ENCODE measurements at regions not wholly inside any gene's neighbourhood (a gene's known extent, or its start where the extent isn't known, plus 50 kb on each side); places are given as distances from the start of the nearest gene placed in this dataset.

DNA sequence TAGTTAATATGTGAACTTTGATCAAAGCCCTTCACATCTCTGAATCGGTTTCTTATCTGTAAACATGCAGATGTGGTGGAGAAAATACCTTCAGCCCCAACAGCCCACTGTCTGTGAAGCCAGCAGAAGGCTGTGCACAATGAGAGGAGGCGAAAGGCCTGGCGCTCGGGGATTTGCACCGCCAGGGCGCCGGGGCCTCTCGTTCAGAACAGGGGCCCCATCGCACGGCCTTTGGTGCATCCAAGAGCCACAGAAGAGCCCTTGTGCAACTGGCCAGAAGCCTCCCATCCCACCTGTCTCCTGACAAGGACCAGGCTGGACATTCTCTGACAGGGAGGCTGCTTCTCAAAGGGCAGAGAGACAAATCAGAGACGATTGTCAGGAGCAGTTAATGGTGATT, 407.2 kb upstream of the MYT1L start:
- H3K27me3 ChIP-seq, result no peaks in the 10 kb centered on the region
- TF ChIP-seq CTCF (IDR thresholded peaks at IDR 0.05), result no peak
- no peak for TF ChIP-seq EP300 (IDR thresholded peaks at IDR 0.05)
- no peak for TF ChIP-seq POLR2AphosphoS5 (IDR thresholded peaks at IDR 0.05)
- no peak for TF ChIP-seq POLR2A (IDR thresholded peaks at IDR 0.05)
- no peak overlapping the region for H3K4me3 ChIP-seq
- intact Hi-C loops (cut with DNase I), result no loop called here
- WGBS, 2 donors, result 80 to 87% methylated on average over 11 of the region's 11 CpGs
- H3K36me3 ChIP-seq, result no peaks in the 10 kb centered on the region
- H3K27ac ChIP-seq, result no peak overlapping the region
- H3K4me1 ChIP-seq, result peaks cover 0 to 8% (median 3%) of the 10 kb centered on the region in 4 donors
- no peak for DNase-seq
- no peaks in the 10 kb centered on the region for H3K9me3 ChIP-seq

DNA sequence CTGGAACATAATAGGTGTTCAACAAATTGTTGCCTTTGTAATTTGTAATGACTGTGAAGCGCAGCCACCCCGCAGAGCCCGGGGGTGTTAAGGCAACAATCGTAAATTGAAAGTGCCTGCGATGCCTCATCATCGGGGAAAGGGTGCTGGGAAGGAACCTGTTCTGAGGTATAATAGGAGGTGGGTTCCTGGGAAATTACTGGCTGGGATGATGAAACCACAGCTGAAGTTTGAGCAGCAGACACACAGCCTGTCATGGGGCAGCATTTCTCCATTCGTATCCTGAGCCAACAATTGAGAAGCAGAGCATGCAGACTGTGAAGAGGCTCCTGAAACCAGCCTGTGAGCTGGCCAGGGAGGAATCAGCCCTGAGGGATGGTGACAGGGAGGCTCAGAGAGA, 404.0 kb upstream of the MYT1L start:
- Histone ChIP-seq H3K27ac (no peak overlapping the region), H3K27me3 (no peaks in the 10 kb centered on the region), H3K36me3 (no peaks in the 10 kb centered on the region), H3K9me3 (no peaks in the 10 kb centered on the region), H3K4me1 (no peaks in the 10 kb centered on the region), H3K4me3 (no peak overlapping the region)
- DNase-seq, result no peak
- 66 to 68% methylated on average over 7 of the region's 7 CpGs for whole genome bisulfite sequencing, 2 donors
- intact Hi-C loops (cut with DNase I), result no loop called here
- TF ChIP-seq CTCF (IDR thresholded peaks at IDR 0.05) (no peak), POLR2A (IDR thresholded peaks at IDR 0.05) (no peak), POLR2AphosphoS5 (IDR thresholded peaks at IDR 0.05) (no peak), EP300 (IDR thresholded peaks at IDR 0.05) (no peak)

DNA sequence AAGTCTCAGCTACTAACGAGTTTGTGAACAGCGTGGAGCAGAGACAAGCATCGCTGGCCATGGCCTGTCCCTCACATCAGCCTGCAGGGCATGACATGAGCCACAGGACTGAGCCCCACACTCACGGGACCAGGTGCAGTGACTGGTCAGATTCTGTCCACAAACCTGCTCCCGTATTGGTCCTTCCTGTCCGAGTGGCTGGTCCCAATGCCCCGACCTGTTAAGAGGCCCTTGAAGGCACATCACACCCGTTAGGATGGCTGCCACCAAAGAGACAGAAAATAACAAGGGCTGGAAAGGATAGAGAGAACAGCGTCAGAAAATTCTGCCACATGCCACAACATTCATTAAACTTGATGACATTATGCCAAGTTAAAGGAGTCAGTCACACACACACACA, 403.2 kb upstream of the MYT1L start:
- 70 to 80% methylated on average over 9 of the region's 9 CpGs for WGBS, 2 donors
- no peaks in the 10 kb centered on the region for H3K9me3 ChIP-seq
- no peaks in the 10 kb centered on the region for H3K4me1 ChIP-seq
- no peak overlapping the region for H3K27ac ChIP-seq
- intact Hi-C loops (cut with DNase I), result no loop called here
- no peaks in the 10 kb centered on the region for H3K36me3 ChIP-seq
- no peak for TF ChIP-seq POLR2AphosphoS5 (IDR thresholded peaks at IDR 0.05)
- no peak for TF ChIP-seq EP300 (IDR thresholded peaks at IDR 0.05)
- TF ChIP-seq POLR2A (IDR thresholded peaks at IDR 0.05), result no peak
- no peak for TF ChIP-seq CTCF (IDR thresholded peaks at IDR 0.05)
- H3K27me3 ChIP-seq, result no peaks in the 10 kb centered on the region
- no peak overlapping the region for H3K4me3 ChIP-seq
- no peak for DNase-seq

DNA sequence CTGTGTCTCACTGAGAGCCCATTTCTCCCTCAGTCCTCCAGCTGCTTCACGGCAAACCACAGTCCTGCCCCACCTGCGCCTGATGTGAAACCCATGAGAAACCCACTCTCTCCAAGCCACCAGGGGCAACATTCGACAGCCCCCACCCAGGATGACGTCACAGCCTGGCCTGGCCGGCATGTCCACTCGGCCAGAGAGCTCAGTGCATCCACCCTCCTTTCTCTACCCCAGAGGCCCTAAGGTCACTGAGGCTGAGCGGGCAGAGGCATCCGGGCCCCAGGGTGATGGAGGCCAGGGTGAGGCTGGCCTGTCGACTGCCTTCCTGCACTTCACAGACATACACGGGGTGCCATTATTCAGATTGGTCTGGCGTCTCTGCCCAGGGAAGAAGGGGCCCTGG, 402.7 kb upstream of the MYT1L start:
- Histone ChIP-seq H3K4me1 (no peaks in the 10 kb centered on the region), H3K36me3 (no peaks in the 10 kb centered on the region), H3K9me3 (no peaks in the 10 kb centered on the region), H3K27me3 (no peaks in the 10 kb centered on the region), H3K27ac (no peak overlapping the region), H3K4me3 (no peak overlapping the region)
- 87 to 88% methylated on average over 11 of the region's 11 CpGs for WGBS, 2 donors
- no peak for DNase-seq
- intact Hi-C loops (cut with DNase I), result no loop called here
- TF ChIP-seq POLR2AphosphoS5 (IDR thresholded peaks at IDR 0.05) (no peak), CTCF (IDR thresholded peaks at IDR 0.05) (no peak), EP300 (IDR thresholded peaks at IDR 0.05) (no peak), POLR2A (IDR thresholded peaks at IDR 0.05) (no peak)

GRCh38 chr2:2732331-2733119, 401.4 kb upstream of the MYT1L start:
- WGBS, 2 donors, result 85 to 86% methylated on average over 17 of the region's 17 CpGs
- Histone ChIP-seq H3K36me3 (no peaks in the 10 kb centered on the region), H3K27ac (no peak overlapping the region), H3K4me1 (no peaks in the 10 kb centered on the region), H3K4me3 (no peak overlapping the region), H3K27me3 (no peaks in the 10 kb centered on the region), H3K9me3 (no peaks in the 10 kb centered on the region)
- no peak for DNase-seq
- intact Hi-C loops (cut with DNase I), result no loop called here
- TF ChIP-seq POLR2A (IDR thresholded peaks at IDR 0.05) (no peak), CTCF (IDR thresholded peaks at IDR 0.05) (no peak), EP300 (IDR thresholded peaks at IDR 0.05) (no peak), POLR2AphosphoS5 (IDR thresholded peaks at IDR 0.05) (no peak)

All from sigmoid colon (tissue), 6 donors.